Vagina (tissue), 2 donors: ENCODE measurements at regions not wholly inside any gene's neighbourhood (a gene's known extent, or its start where the extent isn't known, plus 50 kb on each side); places are given as distances from the start of the nearest gene placed in this dataset.
"Not testable (repeated sequence)": the region's sequence is repeated elsewhere in the genome, so short reads cannot be mapped to it uniquely, and the experiment has no call there.

ENCODE experiments used
- DNase-seq, 2 donors: peaks; one replicate each; pipeline ENCODE4 v3.0.0-alpha.2; 2017; ENCODE audit errors: extremely low spot score in 2 of 2
- H3K27ac ChIP-seq: fragments of 200-600 bp; sonication (generic); one replicate; pipeline ENCODE4 v1.5.1; 2019
- H3K27me3 ChIP-seq: fragments of 200-600 bp; sonication (generic); one replicate; pipeline ENCODE4 v1.5.1; 2019
- H3K36me3 ChIP-seq, 2 donors: fragments of 200-600 bp; sonication (generic); one replicate each; pipeline ENCODE4 v1.5.1; 2017 to 2019
- H3K4me1 ChIP-seq: fragments of 200-600 bp; sonication (generic); one replicate; pipeline ENCODE4 v1.5.1; 2019
- H3K4me3 ChIP-seq, 2 donors: fragments of 200-600 bp; sonication (generic); 1 replicate in 1 of 2; 2 replicates in 1 of 2; pipeline ENCODE4 v1.5.1; 2016 to 2019
- H3K9me3 ChIP-seq: fragments of 200-600 bp; sonication (generic); one replicate; pipeline ENCODE4 v1.5.1; 2019
- POLR2A ChIP-seq, 2 donors: fragments of 450-650 bp; IDR thresholded peaks; one replicate each; pipeline ENCODE4 v1.6.1; 2017; ENCODE audit warnings: antibody characterized with exemption in 2 of 2, mild to moderate bottlenecking in 2 of 2, moderate library complexity in 2 of 2
- POLR2AphosphoS5 ChIP-seq, 2 donors: sonication (generic); formaldehyde crosslinking; IDR thresholded peaks; one replicate each; pipeline ENCODE4 v1.9.0; 2017; ENCODE audit warnings: antibody characterized with exemption in 2 of 2, mild to moderate bottlenecking in 2 of 2, low read depth in 1 of 2; ENCODE audit not compliant: insufficient read depth in 1 of 2
- intact Hi-C: fragments of 100-400 bp; cut with DNase I; formaldehyde crosslinking; loops from one replicate; pipeline ENCODE4 v1.15.1; 2023
- TF ChIP-seq, protein P1 (sequence below), 3 experiments: fragments of 450-650 bp in 2 of 3; fragments of 200-600 bp in 1 of 3; sonication (generic) in 1 of 3; IDR thresholded peaks; one replicate each; pipeline ENCODE4 v1.5.1; 2017 to 2019; ENCODE audit warnings: antibody characterized with exemption in 3 of 3, mild to moderate bottlenecking in 2 of 3, moderate library complexity in 2 of 3

DNA sequence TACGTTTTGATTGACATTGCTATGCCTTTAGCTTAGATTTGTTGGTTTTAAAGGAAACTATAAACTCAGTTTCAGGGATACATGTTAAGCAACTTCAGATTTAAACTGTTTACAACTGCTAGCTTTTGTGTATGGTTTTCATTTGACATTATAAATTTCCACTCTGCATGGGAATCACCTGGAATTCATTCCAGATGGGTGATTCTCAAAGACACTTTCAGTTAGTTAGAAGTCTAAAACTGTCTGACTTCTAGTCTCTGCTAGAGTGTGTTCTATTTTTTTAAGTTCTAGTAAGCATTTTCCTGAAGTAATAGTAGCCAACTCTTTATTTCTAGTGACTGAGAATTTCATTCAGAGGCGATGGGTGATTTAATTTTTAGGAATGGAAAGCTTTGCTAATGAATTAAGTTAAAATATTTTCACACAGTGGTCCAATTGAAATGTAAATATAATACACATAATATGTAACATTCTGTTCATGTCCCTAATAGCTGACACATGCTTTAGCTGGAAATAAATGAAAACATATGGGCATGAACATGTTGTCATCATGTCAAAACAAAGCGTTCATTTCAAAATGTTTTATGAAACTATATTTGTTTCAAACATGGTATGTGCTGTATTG is 58.3 kb upstream of the CSNK1A1L start:
- H3K27ac ChIP-seq, result no peak overlapping the region
- no peaks in the 10 kb centered on the region for H3K4me1 ChIP-seq
- no peak overlapping the region for H3K4me3 ChIP-seq
- TF ChIP-seq POLR2A (IDR thresholded peaks at IDR 0.05) (no peak), POLR2AphosphoS5 (IDR thresholded peaks at IDR 0.05; ENCODE audit: insufficient read depth in 1 of 2, low read depth in 1 of 2) (no peak)
- TF ChIP-seq, protein P1, sequence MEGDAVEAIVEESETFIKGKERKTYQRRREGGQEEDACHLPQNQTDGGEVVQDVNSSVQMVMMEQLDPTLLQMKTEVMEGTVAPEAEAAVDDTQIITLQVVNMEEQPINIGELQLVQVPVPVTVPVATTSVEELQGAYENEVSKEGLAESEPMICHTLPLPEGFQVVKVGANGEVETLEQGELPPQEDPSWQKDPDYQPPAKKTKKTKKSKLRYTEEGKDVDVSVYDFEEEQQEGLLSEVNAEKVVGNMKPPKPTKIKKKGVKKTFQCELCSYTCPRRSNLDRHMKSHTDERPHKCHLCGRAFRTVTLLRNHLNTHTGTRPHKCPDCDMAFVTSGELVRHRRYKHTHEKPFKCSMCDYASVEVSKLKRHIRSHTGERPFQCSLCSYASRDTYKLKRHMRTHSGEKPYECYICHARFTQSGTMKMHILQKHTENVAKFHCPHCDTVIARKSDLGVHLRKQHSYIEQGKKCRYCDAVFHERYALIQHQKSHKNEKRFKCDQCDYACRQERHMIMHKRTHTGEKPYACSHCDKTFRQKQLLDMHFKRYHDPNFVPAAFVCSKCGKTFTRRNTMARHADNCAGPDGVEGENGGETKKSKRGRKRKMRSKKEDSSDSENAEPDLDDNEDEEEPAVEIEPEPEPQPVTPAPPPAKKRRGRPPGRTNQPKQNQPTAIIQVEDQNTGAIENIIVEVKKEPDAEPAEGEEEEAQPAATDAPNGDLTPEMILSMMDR (IDR thresholded peaks at IDR 0.05), result no peak
- intact Hi-C loops, result no loop called here
- no peaks in the 10 kb centered on the region for H3K9me3 ChIP-seq
- no peaks in the 10 kb centered on the region for H3K27me3 ChIP-seq
- no peak for DNase-seq
- no peaks in the 10 kb centered on the region for H3K36me3 ChIP-seq

- no peaks in the 10 kb centered on the region for H3K27me3 ChIP-seq
- intact Hi-C loops, result no loop called here
- H3K9me3 ChIP-seq, result no peaks in the 10 kb centered on the region
- no peaks in the 10 kb centered on the region for H3K36me3 ChIP-seq
- no peak overlapping the region for H3K4me3 ChIP-seq
- no peak for DNase-seq
- no peaks in the 10 kb centered on the region for H3K4me1 ChIP-seq
- TF ChIP-seq, protein P1 (IDR thresholded peaks at IDR 0.05), result no peak
- no peak for TF ChIP-seq POLR2AphosphoS5 (IDR thresholded peaks at IDR 0.05; ENCODE audit: insufficient read depth in 1 of 2, low read depth in 1 of 2)
- TF ChIP-seq POLR2A (IDR thresholded peaks at IDR 0.05), result no peak
- H3K27ac ChIP-seq, result no peak overlapping the region
These were observed 53.0 kb upstream of the CSNK1A1L start for GRCh38 chr13:37158481-37158880.

DNA sequence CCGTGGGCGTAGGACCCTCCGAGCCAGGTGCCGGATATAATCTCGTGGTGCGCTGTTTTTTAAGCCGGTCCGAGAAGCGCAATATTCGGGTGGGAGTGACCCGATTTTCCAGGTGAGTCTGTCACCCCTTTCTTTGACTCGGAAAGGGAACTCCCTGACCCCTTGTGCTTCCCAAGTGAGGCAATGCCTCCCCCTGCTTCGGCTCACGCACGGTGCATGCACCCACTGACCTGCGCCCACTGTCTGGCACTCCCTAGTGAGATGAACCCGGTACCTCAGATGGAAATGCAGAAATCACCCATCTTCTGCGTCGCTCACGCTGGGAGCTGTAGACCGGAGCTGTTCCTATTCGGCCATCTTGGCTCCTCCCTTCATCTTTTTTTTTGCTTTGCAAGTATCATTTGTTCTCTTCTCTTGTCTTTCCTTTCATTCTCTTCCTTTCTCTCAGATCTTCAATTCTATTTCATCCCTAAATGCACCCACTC is 50.2 kb upstream of the CSNK1A1L start:
- H3K4me3 ChIP-seq, H3K36me3 ChIP-seq, H3K4me1 ChIP-seq, DNase-seq, H3K9me3 ChIP-seq, H3K27ac ChIP-seq, intact Hi-C loops, H3K27me3 ChIP-seq: not testable (repeated sequence)
